ENCODE measurements at regions not wholly inside any gene's neighbourhood (a gene's known extent, or its start where the extent isn't known, plus 50 kb on each side); places are given as distances from the start of the nearest gene placed in this dataset.

DNA sequence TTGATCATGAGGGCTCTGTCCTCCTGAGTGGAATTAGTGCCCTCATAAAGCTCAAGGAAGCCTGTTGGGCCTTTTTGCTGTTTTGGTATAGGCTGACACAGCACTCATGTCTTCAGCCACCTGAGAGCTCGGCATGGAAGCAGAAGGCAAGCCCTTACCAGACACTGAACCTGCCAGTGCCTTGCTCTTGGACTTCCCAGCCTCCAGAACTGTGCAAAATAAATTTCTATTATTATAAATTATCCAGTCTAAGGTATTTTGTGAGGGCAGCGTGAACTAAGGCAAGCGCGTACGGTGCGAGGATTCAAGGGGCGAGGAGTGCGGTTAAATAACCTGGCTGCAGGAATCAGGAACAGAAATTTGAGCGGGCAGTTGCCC is 281.5 kb upstream of the LYZL1 start:
- TF ChIP-seq, protein P1, sequence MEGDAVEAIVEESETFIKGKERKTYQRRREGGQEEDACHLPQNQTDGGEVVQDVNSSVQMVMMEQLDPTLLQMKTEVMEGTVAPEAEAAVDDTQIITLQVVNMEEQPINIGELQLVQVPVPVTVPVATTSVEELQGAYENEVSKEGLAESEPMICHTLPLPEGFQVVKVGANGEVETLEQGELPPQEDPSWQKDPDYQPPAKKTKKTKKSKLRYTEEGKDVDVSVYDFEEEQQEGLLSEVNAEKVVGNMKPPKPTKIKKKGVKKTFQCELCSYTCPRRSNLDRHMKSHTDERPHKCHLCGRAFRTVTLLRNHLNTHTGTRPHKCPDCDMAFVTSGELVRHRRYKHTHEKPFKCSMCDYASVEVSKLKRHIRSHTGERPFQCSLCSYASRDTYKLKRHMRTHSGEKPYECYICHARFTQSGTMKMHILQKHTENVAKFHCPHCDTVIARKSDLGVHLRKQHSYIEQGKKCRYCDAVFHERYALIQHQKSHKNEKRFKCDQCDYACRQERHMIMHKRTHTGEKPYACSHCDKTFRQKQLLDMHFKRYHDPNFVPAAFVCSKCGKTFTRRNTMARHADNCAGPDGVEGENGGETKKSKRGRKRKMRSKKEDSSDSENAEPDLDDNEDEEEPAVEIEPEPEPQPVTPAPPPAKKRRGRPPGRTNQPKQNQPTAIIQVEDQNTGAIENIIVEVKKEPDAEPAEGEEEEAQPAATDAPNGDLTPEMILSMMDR (IDR thresholded peaks at IDR 0.05; ENCODE audit: low read depth, low read length, poor library complexity, severe bottlenecking) = no peak
- TF ChIP-seq EZH2phosphoT487 (IDR thresholded peaks at IDR 0.05; ENCODE audit: borderline replicate concordance, low read length) = no peak

Data from DOHH2 (cell line).